Trophoblast cell (in vitro differentiated cells and primary cell): ENCODE measurements at regions not wholly inside any gene's neighbourhood (a gene's known extent, or its start where the extent isn't known, plus 50 kb on each side); places are given as distances from the start of the nearest gene placed in this dataset.

Source experiments
- DNase-seq, 2 donors: peaks; one replicate each; pipeline ENCODE4 v3.0.0-alpha.2; 2016
- H2AFZ ChIP-seq: 2 replicates; pipeline ENCODE4 v1.6.1; 2013; ENCODE audit warnings: low read length, moderate library complexity, mild to moderate bottlenecking; ENCODE audit not compliant: insufficient read depth, poor library complexity
- H2AK5ac ChIP-seq: 2 replicates; pipeline ENCODE4 v1.6.1; 2013; ENCODE audit warnings: mild to moderate bottlenecking, low read length
- H2BK120ac ChIP-seq: 2 replicates; pipeline ENCODE4 v1.6.1; 2013; ENCODE audit warnings: low read length, mild to moderate bottlenecking, moderate library complexity; ENCODE audit not compliant: insufficient read depth, poor library complexity
- H2BK12ac ChIP-seq: 2 replicates; pipeline ENCODE4 v1.6.1; 2013; ENCODE audit warnings: mild to moderate bottlenecking, low read length, moderate library complexity
- H2BK5ac ChIP-seq: 2 replicates; pipeline ENCODE4 v1.6.1; 2013; ENCODE audit warnings: low read length, low read depth, moderate library complexity, mild to moderate bottlenecking; ENCODE audit not compliant: poor library complexity
- H3K14ac ChIP-seq: 2 replicates; pipeline ENCODE4 v1.6.1; 2013; ENCODE audit warnings: mild to moderate bottlenecking, low read length
- H3K18ac ChIP-seq: 2 replicates; pipeline ENCODE4 v1.6.1; 2013; ENCODE audit warnings: mild to moderate bottlenecking, low read length
- H3K23ac ChIP-seq: 2 replicates; pipeline ENCODE4 v1.6.1; 2013; ENCODE audit warnings: low read length
- H3K27ac ChIP-seq: 2 replicates; pipeline ENCODE4 v1.5.1; 2013; ENCODE audit warnings: low read depth, mild to moderate bottlenecking, inconsistent platforms, low read length, moderate library complexity
- H3K27me3 ChIP-seq: 2 replicates; pipeline ENCODE4 v1.6.1; 2013; ENCODE audit warnings: inconsistent platforms, mild to moderate bottlenecking, low read length, moderate library complexity; ENCODE audit not compliant: insufficient read depth
- H3K36me3 ChIP-seq, 2 experiments: 1 replicate in 1 of 2; 2 replicates in 1 of 2; pipeline ENCODE4 v1.6.1; 2013; ENCODE audit warnings: low read length in 2 of 2, mild to moderate bottlenecking in 2 of 2, moderate library complexity in 1 of 2; ENCODE audit not compliant: insufficient read depth in 2 of 2, control insufficient read depth in 1 of 2
- H3K4ac ChIP-seq: 2 replicates; pipeline ENCODE4 v1.6.1; 2013; ENCODE audit warnings: low read depth, mild to moderate bottlenecking, low read length, moderate library complexity
- H3K4me1 ChIP-seq, 2 experiments: 1 replicate in 1 of 2; 2 replicates in 1 of 2; pipeline ENCODE4 v1.6.1; 2013; ENCODE audit warnings: low read length in 2 of 2, mild to moderate bottlenecking in 2 of 2, moderate library complexity in 1 of 2; ENCODE audit not compliant: insufficient read depth in 2 of 2, control insufficient read depth in 1 of 2
- H3K4me2 ChIP-seq: 2 replicates; pipeline ENCODE4 v1.6.1; 2013; ENCODE audit warnings: inconsistent platforms, mild to moderate bottlenecking, low read length, moderate library complexity
- H3K4me3 ChIP-seq: 2 replicates; pipeline ENCODE4 v1.5.1; 2013; ENCODE audit warnings: mild to moderate bottlenecking, low read depth, low read length, inconsistent platforms
- H3K79me1 ChIP-seq: one replicate; pipeline ENCODE4 v1.6.1; 2013; ENCODE audit warnings: low read length
- H3K79me2 ChIP-seq: 2 replicates; pipeline ENCODE4 v1.6.1; 2013; ENCODE audit warnings: low read length, mild to moderate bottlenecking; ENCODE audit not compliant: control insufficient read depth, insufficient read depth, poor library complexity
- H3K9ac ChIP-seq: 2 replicates; pipeline ENCODE4 v1.6.1; 2013; ENCODE audit warnings: mild to moderate bottlenecking, low read length
- H3K9me3 ChIP-seq: 2 replicates; pipeline ENCODE4 v1.6.1; 2013; ENCODE audit warnings: low read depth, mild to moderate bottlenecking, control low read depth, inconsistent platforms, low read length; ENCODE audit not compliant: insufficient read depth
- H4K12ac ChIP-seq: 2 replicates; pipeline ENCODE4 v1.6.1; 2013; ENCODE audit warnings: low read depth, mild to moderate bottlenecking, low read length, moderate library complexity
- H4K8ac ChIP-seq: 2 replicates; pipeline ENCODE4 v1.6.1; 2013; ENCODE audit warnings: low read depth, mild to moderate bottlenecking, low read length, moderate library complexity
- H4K91ac ChIP-seq: one replicate; pipeline ENCODE4 v1.6.1; 2013; ENCODE audit warnings: low read depth, mild to moderate bottlenecking, low read length, moderate library complexity
- WGBS: extraction: QIAGEN DNeasy Blood & Tissue Kit; methylation state at CpG from one replicate; pipeline ENCODE4 v1.1.7; 2013; ENCODE audit warnings: missing lambda C conversion rate; ENCODE audit not compliant: insufficient read length, insufficient coverage; ENCODE audit errors: extremely low coverage; 5-methylcytosine and 5-hydroxymethylcytosine counted together

DNA sequence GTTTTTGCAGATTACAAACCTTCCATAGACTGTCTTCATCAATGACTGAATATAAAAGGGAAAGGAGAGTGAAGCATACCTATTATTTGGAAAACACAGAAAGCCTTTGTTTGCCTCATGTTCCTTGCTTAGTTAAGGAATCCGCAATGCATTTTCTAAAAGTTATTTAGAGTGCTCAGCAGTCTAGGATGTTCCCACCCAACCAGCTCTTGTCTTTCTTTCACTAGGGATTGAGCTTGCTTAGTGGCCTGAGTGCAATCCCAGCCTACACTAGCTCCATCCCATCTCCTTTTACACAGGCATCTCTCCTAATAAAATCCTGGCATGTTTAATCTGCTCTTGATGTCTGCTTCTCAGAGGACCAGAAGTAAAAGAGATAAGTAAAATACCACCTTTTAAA, 850.5 kb upstream of the GJE1 start:
- WGBS = no CpG with 5 or more reads among the region's 1 CpG
- H4K12ac ChIP-seq = no peak overlapping the region
- H2AFZ ChIP-seq = no peak overlapping the region
- H4K8ac ChIP-seq = no peak overlapping the region
- no peaks in the 10 kb centered on the region for H3K9me3 ChIP-seq
- no peak overlapping the region for H4K91ac ChIP-seq
- H3K9ac ChIP-seq = no peak overlapping the region
- no peak overlapping the region for H3K4ac ChIP-seq
- no peaks in the 10 kb centered on the region for H3K36me3 ChIP-seq
- H3K23ac ChIP-seq = no peak overlapping the region
- H2AK5ac ChIP-seq = no peak overlapping the region
- no peak overlapping the region for H2BK12ac ChIP-seq
- no peak overlapping the region for H3K14ac ChIP-seq
- no peaks in the 10 kb centered on the region for H3K79me1 ChIP-seq
- H3K18ac ChIP-seq = no peak overlapping the region
- no peak overlapping the region for H3K27ac ChIP-seq
- no peak overlapping the region for H2BK5ac ChIP-seq
- no peaks in the 10 kb centered on the region for H3K79me2 ChIP-seq
- no peak overlapping the region for H2BK120ac ChIP-seq
- no peak overlapping the region for H3K4me2 ChIP-seq
- no peak overlapping the region for H3K4me3 ChIP-seq
- H3K27me3 ChIP-seq = no peaks in the 10 kb centered on the region
- H3K4me1 ChIP-seq = no peaks in the 10 kb centered on the region
- DNase-seq = no peak

GRCh38 chr6:141269684-141270083, 863.0 kb upstream of the GJE1 start:
- no peak for DNase-seq
- Histone ChIP-seq H3K23ac (no peak overlapping the region), H3K27ac (no peak overlapping the region)

GRCh38 chr6:141267420-141267819, 865.3 kb upstream of the GJE1 start:
- no peak overlapping the region for H3K4me3 ChIP-seq
- WGBS = no CpG with 5 or more reads among the region's 6 CpGs

More at GRCh38 chr6:141269684-141270083, 863.0 kb upstream of the GJE1 start:
- H3K4me3 ChIP-seq = no peak overlapping the region
- no peak overlapping the region for H2AFZ ChIP-seq
- H4K91ac ChIP-seq = no peak overlapping the region
- no peak overlapping the region for H2BK12ac ChIP-seq
- no peak overlapping the region for H2BK120ac ChIP-seq
- H4K12ac ChIP-seq = no peak overlapping the region
- H3K4me1 ChIP-seq = no peaks in the 10 kb centered on the region
- no peak overlapping the region for H4K8ac ChIP-seq
- no peak overlapping the region for H3K4ac ChIP-seq
- H3K79me1 ChIP-seq = no peaks in the 10 kb centered on the region
- no peak overlapping the region for H2AK5ac ChIP-seq
- H3K14ac ChIP-seq = no peak overlapping the region
- no peak overlapping the region for H3K9ac ChIP-seq
- no peak overlapping the region for H3K4me2 ChIP-seq
- no peak overlapping the region for H2BK5ac ChIP-seq
- H3K36me3 ChIP-seq = no peaks in the 10 kb centered on the region
- H3K9me3 ChIP-seq = no peaks in the 10 kb centered on the region
- H3K27me3 ChIP-seq = no peaks in the 10 kb centered on the region
- no peak overlapping the region for H3K18ac ChIP-seq
- H3K79me2 ChIP-seq = no peaks in the 10 kb centered on the region

GRCh38 chr6:141265756-141266623, 866.7 kb upstream of the GJE1 start:
- no peaks in the 10 kb centered on the region for H3K79me2 ChIP-seq
- H3K36me3 ChIP-seq = no peaks in the 10 kb centered on the region
- no peak overlapping the region for H4K91ac ChIP-seq
- H3K4me1 ChIP-seq = no peaks in the 10 kb centered on the region
- no peak overlapping the region for H2AK5ac ChIP-seq
- DNase-seq = no peak
- no peak overlapping the region for H2BK5ac ChIP-seq
- H4K12ac ChIP-seq = no peak overlapping the region
- no peak overlapping the region for H3K18ac ChIP-seq
- no peaks in the 10 kb centered on the region for H3K27me3 ChIP-seq
- no peak overlapping the region for H3K4me3 ChIP-seq
- no peak overlapping the region for H3K9ac ChIP-seq
- no peak overlapping the region for H3K14ac ChIP-seq
- no peak overlapping the region for H2BK120ac ChIP-seq
- no peak overlapping the region for H3K27ac ChIP-seq
- H3K23ac ChIP-seq = no peak overlapping the region
- H3K79me1 ChIP-seq = no peaks in the 10 kb centered on the region
- no peaks in the 10 kb centered on the region for H3K9me3 ChIP-seq
- H4K8ac ChIP-seq = no peak overlapping the region
- WGBS = no CpG with 5 or more reads among the region's 4 CpGs
- H2AFZ ChIP-seq = no peak overlapping the region
- no peak overlapping the region for H3K4ac ChIP-seq
- H2BK12ac ChIP-seq = no peak overlapping the region
- H3K4me2 ChIP-seq = no peak overlapping the region

More at GRCh38 chr6:141267420-141267819, 865.3 kb upstream of the GJE1 start:
- Histone ChIP-seq H4K8ac (no peak overlapping the region), H3K9me3 (no peaks in the 10 kb centered on the region), H3K23ac (no peak overlapping the region), H2AK5ac (no peak overlapping the region), H4K91ac (no peak overlapping the region), H2BK120ac (no peak overlapping the region), H3K27me3 (no peaks in the 10 kb centered on the region), H3K4ac (no peak overlapping the region), H3K79me2 (no peaks in the 10 kb centered on the region), H2BK12ac (no peak overlapping the region), H3K9ac (no peak overlapping the region), H3K36me3 (no peaks in the 10 kb centered on the region), H3K79me1 (no peaks in the 10 kb centered on the region), H3K27ac (no peak overlapping the region), H2BK5ac (no peak overlapping the region), H4K12ac (no peak overlapping the region), H3K4me1 (no peaks in the 10 kb centered on the region), H3K4me2 (no peak overlapping the region), H2AFZ (no peak overlapping the region), H3K14ac (no peak overlapping the region), H3K18ac (no peak overlapping the region)
- DNase-seq = no peak
